Activated CD8-positive, alpha-beta memory T cell treated with anti-CD3 and anti-CD28 coated beads, Interleukin-2, amount 50 U/mL, for 4 hours (primary cell): ENCODE measurements at regions not wholly inside any gene's neighbourhood (a gene's known extent, or its start where the extent isn't known, plus 50 kb on each side); places are given as distances from the start of the nearest gene placed in this dataset.
"Not testable (repeated sequence)": the region's sequence is repeated elsewhere in the genome, so short reads cannot be mapped to it uniquely, and the experiment has no call there.

ENCODE experiments used
- DNase-seq: peaks from one replicate; pipeline ENCODE4 v3.0.0-alpha.2; 2020

GRCh38 chr13:22932632-22933412, 248.0 kb upstream of the SGCG start:
- DNase-seq: not testable (repeated sequence)

DNA sequence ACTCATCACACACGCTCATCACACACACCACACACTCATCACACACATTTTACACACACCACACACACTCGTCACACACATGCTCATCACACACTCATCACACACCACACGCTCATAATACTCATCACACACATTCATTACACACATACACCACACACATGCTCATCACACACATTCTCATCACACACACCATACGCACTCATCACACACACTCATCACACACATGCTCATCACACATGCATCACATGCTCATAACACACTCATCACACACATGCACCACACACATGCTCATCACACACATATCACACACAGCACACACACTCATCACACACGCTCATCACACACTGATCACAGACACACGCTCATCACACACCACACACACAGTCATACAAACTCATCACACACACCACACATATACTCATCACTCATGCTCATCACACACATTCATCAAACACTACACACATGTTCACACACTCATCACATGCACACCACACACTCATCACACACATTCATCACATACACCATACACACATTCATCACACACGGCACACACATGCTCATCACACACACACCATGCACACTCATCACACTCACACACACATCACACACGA, 247.1 kb upstream of the SGCG start:
- no peak for DNase-seq

DNA sequence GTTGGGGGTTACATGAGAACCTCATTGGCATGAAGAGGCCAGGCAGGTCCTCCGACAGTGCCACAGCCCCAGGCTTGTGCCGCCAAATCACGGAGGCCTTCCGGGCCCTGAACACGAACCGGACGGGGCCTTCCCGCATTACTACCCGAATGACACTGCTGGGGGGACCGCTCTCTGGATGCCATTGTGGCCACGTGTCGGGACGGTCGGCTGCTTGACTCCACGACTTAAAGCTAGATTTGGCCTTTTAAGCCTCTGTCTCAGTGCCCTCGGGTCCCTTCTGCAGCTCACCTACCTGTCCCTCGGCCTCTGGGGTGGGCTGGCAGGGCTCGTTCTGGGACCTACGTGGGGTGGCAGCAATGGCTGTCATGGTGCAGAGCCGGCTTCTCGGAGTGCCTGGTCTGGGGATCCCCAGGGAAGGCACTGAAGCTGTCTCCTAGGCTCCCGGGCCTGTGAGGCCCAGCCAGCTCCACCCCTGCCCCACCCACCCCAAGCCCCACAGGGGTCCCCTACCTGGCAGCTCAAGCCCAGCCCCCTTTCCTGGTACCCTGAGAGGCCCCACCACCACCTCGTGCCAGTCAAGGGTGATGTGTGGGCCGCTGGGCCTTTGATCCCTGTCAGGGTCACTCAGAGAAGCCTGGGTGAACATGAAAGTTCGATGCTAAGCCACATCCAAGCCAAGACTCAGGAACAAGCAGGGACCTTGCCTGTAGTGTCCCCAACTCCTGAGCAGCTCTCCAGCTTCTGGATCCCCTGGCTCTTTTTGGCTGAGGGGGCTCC, 245.8 kb upstream of the SGCG start:
- no peak for DNase-seq

GRCh38 chr13:22936228-22936627, 244.6 kb upstream of the SGCG start:
- no peak for DNase-seq

- DNase-seq: no peak
Observed at GRCh38 chr13:22937241-22937640, 243.5 kb upstream of the SGCG start.

DNA sequence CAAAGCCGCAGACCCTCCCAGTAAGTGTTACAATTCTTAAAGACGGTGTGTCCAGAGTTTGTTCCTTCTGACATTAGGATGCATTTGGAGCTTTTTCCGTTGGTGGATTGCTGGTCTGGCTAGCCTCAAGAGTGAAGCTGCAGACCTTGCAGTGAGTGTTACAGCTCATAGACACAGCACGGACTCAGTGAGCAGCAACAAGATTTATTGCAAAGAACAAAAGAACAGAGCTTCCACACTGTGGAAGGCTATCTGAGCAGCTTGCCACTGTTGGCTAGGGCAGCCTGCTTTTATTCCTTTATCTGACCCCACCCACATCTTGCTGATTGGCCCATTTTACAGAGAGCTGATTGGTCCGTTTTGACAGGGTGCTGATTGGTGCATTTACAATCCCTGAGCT, 242.8 kb upstream of the SGCG start:
- DNase-seq: no peak

DNA sequence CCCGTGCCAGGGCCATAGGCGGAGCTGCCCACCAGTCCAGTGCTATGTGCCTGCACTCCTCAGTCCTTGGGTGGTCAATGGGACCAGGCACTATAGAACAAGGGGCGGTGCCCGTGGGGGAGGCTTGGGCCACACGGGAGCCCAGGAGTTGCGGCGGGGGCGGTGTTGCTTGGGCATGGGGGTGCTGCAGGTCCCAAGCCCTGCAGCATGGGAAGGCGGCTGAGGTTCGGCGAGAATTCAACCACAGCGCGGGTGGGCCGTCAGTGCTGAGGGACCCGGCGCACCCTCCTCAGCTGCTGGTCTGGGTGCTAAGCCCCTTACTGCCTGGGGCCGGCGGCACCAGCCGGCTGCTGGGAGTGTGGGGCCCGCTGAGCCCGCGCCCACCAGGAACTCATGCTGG, 242.2 kb upstream of the SGCG start:
- DNase-seq: no peak

- no peak for DNase-seq
Observed at GRCh38 chr13:22939157-22939556, 241.6 kb upstream of the SGCG start.

DNA sequence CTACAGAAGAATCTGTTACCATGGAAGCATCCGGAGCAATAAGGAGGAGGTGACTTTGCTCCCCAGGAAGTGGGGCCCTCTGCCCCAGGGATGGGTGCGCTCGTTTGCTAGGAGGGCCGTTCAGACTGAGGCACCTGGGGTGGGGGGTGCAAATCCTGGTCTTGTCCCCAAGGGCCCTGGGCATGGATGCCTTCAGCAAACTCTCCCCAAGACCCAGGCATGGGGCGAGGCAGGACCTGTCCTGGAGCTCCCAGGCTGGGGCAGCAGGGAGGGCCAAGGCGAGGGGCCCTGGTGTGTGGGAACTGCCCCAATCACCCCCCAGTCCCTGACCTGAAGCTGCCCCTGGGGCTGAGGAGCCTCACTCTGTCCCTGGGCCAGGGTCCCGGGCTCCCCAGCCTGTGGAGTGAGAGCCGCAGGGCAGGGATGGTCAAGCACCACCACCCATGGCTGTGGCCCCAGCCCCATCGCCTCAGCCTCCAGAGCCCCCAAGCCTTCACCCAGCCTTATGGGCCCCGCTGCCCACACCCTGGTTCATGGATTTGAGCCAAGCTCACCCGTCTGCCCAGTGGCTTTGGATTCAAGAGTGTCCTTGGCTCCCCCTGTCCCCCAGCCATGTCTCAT, 240.6 kb upstream of the SGCG start:
- no peak for DNase-seq

DNA sequence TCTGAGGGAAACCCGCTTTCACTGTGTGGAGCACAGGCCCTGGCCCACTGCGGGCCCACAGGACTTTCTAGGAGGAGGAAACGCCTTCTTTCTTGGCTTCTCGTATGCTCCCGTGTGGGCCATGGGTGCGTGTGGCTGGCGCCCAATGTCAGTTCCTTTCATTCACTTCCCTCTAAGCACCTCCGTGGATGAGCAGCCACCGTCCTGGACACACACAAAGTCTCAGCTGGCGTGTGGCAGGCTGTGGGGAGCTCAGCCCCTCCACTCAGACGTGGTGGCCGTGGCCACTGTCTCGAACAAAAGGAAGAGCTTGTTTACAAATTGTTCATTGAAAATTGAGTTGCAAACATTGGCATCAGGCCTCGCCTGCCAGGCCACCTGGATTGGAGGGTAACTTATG, 240.0 kb upstream of the SGCG start:
- no peak for DNase-seq

DNA sequence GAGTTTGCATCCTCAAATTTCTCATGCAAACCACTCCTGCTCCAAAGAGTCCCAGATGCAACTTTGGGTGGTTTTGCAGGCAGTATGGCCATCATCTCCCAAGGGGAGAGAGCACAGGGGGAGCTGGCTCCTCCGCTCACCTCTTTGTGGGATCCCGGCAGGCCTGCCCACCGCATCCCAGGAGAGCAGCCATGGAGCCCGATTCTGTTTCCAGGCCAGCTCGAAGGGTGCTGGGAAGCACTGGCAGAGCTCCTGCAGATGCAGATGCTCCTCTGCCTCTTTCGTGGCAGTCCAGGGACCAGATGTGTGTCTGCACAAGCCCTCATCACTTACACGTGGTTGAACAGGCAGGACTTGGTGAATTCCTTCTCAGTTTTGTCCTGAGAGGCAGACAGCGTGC, 239.3 kb upstream of the SGCG start:
- DNase-seq: not testable (repeated sequence)

DNA sequence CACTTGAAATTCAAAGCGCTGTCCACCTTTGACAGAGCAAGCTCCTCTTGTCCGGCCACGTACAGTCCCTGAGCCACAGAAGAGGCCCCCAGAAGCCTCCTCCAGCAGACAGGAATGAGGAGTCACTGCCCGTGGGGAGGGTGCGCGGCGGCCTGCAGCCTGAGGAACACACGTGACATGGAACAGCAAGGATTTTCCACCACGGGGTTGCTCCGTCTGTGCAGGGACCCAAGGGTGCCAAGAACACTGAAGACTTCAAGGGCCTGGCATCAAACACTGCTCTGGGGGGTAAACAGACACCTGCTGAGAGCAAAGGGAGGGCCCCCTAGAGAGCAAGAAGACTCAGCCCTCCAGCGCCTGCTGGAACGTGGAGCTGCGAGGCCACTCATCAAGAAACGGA, 237.9 kb upstream of the SGCG start:
- not testable (repeated sequence) for DNase-seq

GRCh38 chr13:22944378-22944777, 236.4 kb upstream of the SGCG start:
- DNase-seq: no peak

GRCh38 chr13:22945321-22946226, 235.2 kb upstream of the SGCG start:
- DNase-seq: no peak

GRCh38 chr13:22948421-22948820, 232.4 kb upstream of the SGCG start:
- no peak for DNase-seq

GRCh38 chr13:22952018-22952417, 228.8 kb upstream of the SGCG start:
- not testable (repeated sequence) for DNase-seq

DNA sequence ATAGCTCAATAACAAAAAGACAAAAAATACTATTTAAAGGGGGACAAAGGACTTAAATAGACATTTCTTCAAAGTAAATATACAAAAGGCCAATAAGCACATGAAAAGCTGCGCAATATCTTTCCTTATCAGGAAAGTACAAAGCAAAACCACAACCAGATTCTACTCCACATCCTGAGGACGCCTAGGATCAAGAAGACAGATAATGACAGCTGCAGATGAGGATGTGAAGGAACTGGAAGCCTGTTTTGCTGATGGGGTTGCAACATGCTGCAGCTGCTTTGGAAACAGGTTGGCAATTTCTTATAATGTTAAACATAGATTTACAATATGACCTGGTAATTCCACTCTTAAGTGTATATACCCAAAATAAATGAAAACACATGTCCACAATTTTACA, 225.6 kb upstream of the SGCG start:
- not testable (repeated sequence) for DNase-seq

DNA sequence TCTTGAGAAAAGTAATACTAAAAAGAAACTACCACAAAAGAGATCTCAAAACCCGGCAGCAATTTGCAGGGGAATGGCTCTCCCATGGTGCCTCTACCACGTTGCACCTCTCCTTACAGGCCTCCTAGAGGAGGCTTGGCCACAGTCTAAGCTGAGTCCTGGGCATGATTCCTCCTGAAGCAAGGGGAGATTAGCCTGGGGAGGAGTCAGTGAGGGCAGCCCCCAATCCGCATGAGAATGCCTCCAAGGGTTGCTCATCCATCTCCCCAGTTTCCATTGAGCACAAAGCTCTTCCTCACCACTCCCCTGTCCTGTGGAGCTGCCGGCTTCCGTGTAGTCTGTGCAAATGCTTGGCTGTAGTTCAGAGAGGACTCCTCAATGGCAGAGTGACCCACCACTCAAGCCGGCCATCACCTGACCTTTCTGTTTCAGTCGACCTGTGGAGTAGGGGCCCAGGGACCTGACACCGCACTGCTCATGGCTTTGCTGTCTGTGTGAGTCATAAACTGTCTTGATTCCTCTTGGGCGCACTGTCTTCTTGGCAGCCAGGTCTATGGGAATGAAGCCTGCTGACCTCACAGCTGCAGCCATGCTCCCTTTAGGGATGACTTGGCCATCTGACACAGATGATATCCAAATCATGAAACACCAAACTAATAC, 224.2 kb upstream of the SGCG start:
- not testable (repeated sequence) for DNase-seq

DNA sequence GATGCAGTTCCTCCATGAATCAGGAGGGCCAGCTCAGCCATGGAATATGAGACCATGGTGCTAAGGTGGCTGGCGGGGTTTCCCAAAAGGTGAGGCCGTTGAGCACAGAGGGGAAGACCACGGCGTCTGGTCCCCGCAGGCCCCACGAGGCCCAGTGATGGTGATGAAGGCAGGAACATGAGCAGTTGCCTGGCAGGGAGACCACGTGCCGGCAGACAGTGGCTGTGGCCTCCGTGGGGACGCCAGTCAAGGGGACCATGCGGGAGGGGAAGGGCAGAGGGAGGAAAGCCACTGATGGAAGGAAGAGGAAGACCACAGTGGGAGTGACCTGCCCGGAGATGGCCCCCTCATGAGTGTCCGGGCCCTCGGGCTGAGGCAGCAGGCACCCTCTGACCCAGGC, 220.9 kb upstream of the SGCG start:
- not testable (repeated sequence) for DNase-seq

- no peak for DNase-seq
Observed at GRCh38 chr13:22960827-22961226, 220.0 kb upstream of the SGCG start.

DNA sequence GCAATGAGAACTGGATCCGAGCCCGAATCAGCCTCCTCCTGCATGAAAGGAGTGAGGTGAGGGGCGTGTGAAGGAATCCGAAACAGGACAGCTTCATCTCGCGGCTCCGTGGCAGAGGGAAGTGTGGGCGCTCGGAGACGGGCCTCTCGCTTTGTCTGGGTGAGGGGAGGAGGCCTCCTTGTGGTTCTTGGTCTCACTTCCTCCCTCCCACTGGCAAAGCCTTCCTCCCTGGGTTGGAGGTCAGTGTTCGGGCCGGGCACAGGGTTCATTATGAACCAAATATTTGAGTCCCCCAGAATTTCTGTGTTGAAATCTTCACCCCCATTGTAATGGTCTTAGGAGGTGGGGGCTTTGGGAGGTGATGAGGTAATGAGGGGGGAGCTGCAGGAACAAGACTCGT, 219.4 kb upstream of the SGCG start:
- not testable (repeated sequence) for DNase-seq
